ENCODE measurements at regions not wholly inside any gene's neighbourhood (a gene's known extent, or its start where the extent isn't known, plus 50 kb on each side); places are given as distances from the start of the nearest gene placed in this dataset.
"Not testable (repeated sequence)": the region's sequence is repeated elsewhere in the genome, so short reads cannot be mapped to it uniquely, and the experiment has no call there.

DNA sequence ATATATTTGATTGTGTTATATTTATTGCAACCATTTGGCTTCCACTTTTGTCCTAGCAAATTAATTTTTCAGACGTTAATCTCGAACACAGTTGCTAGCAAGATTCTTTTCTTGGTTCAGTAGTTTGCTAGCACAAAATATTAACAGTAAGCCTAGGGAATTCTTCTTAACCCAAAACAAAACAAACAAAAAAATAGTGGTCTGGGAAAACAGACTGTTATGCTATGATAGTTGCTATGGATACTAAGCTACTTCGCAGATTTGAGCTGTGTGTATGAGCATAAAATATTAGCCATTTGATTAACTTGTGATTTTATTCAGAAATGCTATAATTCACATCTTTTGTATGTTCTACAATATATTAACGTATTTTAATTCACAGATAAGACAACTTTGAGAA is 541.5 kb upstream of the NETO1 start:
- DNase-seq, result no peak

DNA sequence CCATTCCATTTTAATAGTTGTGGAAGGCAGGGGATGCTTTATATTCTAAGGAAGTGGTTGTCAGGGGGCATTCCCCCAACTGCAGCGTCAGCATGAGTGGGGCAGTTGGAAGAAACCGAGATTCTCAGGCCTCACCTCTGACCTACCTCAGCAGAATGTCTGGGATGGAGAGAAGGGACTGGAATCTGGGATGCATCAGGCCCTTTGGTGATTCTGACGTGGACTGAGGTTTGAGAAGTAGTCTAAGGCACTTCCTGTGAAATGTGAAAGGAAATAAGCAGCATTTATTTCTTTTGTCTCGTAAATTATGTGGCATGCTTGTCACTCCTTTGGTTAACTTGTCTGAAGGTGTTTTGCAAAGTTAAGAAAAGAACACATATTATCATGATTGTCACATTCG is 540.7 kb upstream of the NETO1 start:
- peak; percentile 33 for DNase-seq

DNA sequence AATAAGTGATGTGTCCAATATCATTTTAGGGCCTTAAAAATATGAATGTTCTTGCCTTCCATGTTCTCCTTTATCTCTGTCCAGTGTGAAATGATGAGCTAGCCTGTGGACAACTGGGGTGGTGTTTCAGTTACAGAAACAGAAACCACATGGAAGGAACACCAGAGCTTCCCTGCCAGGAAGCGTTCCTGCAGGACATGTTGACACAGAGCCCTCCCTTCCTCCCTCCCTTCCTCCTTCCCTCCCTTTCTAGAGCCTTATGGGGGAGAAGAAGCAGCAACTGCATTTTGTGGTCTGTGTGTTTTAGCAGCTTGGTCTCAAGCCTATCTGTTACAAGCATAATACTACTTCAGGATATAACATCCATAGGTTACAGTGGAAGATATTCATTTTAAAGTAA is 539.7 kb upstream of the NETO1 start:
- DNase-seq, result peak; percentile 35

DNA sequence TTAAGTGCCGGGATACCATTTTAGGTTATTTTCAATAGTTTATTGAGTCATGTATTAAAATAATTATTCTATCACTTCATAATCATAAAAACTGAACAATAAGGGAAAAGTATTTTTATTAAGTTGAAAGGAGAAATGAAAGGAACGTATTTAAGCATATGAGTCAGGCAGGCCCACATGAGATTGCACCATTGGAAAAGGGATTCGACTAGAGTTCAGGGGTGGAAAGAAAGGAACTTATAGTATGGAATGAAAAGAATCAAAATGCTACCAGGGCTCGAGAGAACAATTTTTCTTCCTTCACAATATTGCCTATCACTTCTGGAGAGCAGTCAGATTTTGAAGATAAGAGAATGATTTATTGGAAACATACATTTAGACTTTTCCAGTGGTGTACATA is 516.5 kb upstream of the NETO1 start:
- DNase-seq, result no peak

DNA sequence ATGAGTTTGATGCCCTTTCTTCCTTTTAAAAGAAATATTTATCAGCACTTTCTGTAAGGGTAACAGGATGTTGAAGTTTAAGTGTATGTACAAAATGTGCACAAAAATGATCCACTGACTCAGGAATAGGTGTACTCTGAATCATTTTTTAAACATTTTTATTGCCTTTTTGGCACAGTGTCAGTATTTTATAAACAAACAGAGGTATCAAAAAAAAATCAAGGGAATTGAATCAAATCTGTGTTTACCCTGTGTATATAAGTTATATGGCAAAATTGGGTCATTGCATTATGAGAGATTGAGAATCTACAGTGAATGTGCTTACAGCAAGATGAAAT is 513.9 kb upstream of the NETO1 start:
- no peak for DNase-seq

DNA sequence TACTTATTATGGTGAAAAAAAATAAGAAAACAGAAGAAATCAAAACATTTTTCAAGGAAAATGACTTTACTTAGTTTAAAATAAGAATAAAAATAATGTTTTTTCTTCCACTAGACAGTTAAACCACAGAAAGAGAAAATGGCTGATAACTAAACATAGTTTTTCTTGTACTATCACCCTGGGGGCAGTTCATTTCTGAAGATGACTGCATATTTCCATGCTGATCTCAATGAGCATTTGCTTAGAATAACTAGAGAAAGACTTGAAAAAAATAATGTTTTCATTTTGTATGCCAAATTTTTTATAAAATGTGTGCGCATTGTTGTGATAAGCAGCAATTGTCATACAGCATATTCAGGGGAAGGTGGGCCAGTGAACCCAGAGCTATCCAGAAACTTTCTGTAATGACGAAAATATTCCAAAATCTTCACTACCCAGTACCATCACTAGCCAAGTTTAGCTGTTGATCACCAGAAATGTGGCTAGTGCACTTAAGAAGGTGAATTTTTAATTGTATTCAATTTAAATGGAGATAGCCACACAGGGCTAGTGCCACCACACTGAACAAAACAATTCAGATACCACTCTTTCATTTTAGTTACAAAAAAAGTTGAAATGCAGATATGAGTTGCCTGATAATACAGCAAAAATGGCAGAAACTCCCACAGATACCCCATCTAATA is 513.4 kb upstream of the NETO1 start:
- DNase-seq, result no peak

DNA sequence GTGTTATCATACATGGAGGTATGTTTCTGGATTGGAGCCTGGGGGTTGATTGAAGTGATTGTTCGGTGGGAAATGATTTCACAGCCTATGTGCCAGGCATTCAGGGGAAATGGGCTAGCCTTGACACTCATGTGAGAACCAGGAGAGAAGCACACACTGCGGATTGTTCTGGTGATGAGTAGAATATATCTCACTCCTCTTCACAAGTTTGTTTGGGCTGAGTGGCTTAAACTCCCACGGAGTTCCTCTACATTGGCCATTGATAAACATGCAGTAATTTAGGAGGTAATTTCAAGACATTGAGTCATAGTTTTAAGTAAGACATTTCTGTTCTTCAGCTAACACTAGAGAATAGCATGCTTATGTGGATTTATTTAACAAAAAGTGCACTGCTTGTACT is 498.9 kb upstream of the NETO1 start:
- no peak for DNase-seq

DNA sequence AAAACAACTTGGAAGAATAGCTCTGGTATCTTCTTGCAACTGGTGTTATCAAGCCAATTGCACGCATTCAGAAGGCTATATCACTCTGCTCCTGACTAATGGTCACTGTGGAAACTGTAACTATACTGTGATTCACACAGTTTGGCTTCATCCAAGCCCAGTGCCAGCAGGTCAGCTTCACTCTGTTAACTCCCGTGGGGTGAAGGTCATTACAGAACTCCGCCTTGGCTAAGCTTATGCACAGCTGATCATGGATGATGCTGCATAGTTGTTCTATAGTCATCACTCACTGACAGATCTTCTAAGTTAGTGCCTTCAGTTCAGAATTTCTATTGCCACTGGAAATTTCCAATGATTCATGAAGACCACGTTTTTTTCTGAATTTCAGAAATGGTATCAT is 497.2 kb upstream of the NETO1 start:
- peak; percentile 25 for DNase-seq

DNA sequence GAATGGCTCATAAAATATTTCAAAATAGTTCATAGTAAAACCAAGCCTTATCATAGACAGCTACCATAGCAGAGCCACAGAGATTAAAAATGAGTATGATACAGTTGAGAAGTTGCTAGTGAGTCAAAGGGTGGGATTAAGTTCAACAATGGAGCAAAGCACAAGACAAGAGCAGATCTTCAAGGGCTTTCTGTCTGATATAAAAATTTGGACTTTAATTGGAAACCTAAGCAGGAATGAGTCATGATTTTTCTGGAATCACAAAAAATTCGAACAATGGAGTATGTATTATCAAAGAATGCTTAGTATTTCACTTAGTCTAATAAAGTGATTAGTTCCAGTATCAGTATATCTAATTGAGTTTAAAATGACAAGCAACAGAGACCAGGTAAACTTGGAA is 487.3 kb upstream of the NETO1 start:
- DNase-seq, result no peak

DNA sequence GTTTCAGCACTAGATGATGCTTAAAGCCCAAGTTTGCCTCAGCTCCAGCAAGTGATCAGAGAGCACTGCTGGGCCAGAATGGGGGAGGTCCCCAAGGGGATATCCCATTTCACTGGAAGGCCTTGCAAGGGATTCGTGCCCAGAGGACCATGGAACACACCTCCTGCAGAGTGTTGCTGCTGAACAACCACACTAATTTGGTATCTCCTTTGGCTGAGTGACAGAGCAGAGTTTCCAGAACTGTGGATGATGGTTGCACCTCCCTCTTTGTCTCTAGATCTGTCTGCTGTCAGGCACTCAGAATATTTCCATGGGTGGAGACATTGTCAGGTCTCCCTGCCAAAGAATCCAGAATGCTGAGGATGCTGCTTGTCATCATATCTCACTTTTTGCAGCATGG is 484.8 kb upstream of the NETO1 start:
- DNase-seq, result peak; percentile 27

DNA sequence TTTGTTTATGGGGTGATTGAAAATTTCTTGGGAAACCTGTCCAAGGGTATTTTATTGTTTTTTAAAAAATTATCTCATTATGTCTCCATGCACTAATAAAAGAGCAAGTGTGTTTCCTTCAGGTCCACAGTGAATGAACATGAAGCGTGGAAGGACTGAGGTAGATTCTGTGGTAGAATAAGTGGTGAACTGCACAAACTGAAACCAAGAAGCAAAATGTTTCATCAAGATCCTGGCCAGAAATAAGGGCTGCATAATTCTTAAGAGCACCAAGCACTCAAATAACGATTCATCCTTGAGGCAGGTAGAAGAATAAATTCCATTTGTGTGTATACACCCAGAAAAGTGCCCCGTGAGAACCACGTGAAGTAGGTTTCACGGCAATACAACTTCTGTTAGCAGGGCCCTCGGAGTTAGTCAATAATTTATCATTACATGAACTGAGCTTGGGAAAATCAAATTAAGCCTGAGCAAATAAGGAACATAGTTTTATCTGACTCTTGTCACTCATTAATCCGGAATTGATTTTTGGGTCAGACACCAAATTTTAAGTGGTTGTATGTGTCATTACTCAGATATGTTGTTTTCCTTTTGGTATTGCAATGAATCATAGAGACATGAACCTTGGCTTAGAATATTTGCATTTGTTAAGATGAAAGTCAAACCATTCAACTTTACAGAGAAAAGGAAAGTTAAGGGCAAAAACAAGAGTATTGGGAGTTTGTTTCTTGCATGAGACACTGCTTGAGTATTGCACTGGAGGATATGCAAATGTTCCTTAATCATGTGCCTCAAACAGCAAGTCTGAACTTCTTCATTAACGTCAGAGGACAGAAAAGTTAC is 472.6 kb upstream of the NETO1 start:
- DNase-seq, result peak; percentile 23

DNA sequence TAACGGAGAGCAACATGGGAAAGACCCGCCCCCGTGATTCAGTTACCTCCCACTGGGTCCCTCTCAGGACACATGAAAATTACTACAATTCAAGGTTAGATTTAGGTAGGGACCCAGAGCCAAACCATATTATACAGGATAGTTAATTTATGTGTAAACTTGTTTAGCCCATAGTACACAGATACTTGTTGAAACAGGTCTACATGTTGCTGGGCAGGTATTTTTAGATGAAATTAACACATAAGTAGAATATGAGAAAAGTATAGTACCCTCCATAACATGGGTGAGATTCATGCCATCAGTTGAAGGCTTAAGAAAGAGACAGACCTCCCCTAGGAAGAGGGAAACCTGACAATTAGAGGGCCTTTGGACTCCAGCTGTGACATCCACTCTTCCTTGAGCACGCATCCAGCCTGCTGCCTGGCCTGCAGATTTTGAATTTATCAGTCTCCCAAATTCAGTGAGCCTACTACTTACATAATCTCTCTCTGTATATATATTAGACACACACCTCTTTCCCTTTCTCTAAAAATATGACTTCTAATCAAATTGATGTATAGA is 463.5 kb upstream of the NETO1 start:
- no peak for DNase-seq

DNA sequence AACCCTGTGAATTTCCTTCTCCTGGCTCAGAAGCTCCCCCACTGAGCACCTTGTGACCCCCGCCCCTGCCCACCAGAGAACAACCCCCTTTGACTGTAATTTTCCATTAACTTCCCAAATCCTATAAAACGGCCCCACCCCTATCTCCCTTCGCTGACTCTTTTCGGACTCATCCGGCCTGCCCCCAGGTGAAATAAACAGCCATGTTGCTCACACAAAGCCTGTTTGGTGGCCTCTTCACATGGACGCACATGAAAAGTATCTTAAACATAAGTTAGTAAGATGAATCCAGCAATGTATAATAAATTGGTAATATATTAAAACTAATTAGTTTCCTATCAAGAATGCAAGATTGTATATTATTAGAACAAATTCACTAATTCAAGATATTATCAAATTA is 462.3 kb upstream of the NETO1 start:
- not testable (repeated sequence) for DNase-seq

DNA sequence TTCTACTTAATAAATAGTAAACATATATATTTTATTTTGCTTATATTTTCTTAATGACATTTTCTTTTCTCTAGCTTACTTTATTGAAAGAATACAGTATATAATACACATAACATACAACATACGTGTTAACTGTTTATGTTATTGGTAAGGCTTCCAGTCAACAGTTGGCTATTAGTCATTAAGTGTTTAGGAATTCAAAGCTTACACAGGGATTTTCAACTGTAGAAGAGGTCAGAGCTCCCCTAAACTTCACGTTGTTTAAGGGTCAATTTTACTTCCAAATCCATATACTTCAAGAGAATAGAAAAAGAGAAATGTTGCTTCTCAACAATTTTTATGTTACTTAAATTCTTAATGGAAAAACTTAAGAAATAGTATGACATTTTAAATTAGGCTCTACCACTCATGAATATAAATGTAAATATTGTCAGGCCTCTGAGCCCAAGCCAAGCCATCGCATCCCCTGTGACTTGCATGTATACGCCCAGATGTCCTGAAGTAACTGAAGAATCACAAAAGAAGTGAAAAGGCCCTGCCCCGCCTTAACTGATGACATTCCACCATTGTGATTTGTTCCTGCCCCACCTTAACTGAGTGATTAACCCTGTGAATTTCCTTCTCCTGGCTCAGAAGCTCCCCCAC is 456.5 kb upstream of the NETO1 start:
- not testable (repeated sequence) for DNase-seq

DNA sequence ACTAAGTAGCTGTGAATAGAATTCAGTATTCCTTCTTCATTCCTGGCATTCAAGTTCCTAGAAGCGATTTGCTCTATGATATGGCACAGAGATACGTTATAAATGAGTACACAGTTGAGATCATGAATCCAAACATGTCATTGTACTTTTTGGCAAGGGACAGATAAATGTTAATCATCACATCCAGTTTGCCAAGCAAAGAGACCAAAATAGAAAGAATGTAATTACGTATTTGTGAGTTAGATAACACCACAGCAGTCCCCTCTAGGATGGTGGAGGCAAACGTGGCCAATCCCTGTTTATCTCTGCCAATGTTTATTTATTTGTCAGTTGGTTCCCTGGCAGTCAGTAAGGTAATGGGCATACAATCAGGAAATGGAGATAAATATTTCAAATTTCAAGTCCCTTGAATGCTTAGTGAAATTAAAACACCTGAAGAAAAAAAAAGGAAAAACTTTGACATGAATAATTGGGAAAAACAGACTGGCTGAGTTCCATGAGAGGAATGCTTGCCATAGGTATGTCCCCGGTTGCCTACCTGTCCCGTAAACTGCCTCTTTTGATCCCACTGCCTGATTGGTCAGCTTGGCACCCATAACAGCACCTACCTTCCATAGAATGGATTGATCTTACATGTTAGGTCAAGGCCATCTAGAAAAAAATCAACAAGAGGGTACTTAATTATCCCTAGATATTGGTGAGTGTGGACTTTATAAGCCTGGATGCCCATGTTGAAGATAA is 451.1 kb upstream of the NETO1 start:
- DNase-seq, result no peak

DNA sequence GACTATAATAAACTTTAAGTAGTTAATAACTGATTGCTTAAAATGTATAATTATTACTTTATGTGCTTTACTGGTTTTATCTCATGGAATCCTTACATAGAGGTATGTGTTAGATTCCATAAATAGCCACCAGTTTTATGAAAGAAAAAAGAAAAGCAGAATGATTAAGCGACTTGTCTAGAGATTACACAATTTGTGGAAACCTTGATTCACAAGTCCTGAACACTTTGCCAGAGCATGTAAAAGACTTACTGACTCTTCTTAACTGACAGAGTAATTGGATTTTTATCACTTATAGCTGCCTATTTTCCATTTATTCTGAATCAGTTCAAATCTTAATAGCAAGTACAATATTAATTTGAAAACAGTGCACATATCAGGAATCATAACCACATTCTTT is 448.7 kb upstream of the NETO1 start:
- peak; percentile 3 for DNase-seq

DNA sequence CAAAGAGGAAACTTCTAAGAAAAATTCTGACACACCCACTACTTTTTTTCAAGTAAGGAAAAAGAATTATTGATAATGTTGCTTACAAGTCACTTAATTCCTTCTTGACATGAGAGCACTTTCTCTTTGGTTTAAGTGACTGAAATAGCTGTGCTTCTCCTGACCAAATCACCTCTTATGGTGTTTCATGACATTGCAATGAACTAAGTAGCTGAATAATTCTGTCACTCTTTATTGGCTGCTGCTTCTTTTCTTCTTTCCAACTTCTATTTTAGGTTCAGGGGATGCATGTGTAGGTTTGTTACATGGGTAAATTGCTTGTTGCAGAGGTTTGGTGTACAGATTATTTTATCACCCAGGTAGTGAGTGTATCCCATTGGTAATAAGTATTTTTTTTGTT is 447.6 kb upstream of the NETO1 start:
- DNase-seq, result no peak

DNA sequence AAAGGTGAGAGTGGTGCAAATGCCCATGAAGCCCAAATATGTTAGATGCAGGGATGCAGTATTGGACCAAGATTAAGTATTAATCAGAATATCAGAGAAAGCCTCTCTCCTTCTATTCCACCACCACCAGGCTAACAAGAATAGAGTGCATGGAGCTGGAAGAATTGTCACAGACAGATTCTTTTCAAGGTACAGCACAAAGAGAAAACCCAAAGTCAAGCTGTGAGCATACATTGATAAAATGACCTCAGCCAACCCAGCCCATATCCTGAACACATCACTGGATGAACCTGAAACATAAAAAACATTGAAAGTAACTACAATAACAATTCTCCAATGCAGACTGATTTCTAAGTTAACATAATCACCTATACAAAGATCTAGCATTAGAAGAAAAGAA is 445.7 kb upstream of the NETO1 start:
- DNase-seq, result no peak

DNA sequence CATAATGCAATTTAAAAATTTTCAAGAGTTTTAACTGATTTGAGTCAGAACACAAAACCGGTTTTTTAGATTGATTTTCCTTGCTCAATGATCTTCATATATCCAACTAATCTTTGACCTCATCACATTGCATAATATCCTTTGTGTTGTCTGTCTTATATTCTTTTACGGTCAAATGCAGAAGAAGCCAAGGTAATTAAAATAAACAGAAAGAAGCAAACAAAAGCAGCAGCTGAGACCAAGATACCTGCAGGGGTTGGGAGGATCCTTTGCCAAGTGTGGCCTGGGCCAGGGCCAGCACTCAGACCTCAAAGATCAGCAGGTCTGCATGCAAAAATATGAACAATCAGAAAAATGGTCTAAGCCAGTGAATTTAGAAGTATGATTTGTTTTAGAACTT is 428.9 kb upstream of the NETO1 start:
- no peak for DNase-seq

DNA sequence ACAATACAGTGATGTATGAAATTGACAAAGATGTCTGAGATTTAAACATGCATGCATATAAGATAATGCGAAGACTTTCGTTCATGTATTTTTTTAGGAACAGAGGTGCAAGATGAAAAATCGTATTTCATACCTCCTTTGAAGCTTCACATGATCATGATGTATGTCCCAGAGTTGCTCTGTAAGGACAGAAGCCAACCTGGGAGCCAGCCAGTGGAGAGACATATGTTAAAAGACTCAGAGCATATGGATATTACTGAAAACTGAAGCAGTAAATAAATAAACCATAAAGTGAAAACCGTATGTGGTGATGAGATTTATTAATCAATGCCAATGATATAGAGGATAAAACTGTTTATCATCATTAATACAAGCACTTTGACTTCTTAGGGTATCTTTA is 424.4 kb upstream of the NETO1 start:
- no peak for DNase-seq

DNA sequence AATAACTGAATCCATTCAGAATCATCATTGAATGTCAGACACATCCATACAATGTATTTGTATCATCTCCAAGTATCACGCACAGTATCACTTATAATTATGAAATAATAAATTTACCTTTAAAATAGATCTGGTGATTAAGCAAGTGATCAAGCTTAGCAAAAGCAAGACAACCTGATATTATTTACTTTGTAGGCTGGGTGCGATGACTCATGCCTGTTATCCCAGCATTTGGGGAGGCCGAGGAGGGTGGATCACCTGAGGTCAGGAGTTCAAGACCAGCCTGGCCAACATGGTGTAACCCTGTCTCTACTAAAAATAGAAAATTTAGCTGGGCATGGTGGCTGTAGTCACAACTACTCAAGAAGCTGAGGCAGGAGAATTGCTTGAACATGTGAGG is 421.0 kb upstream of the NETO1 start:
- DNase-seq, result no peak

DNA sequence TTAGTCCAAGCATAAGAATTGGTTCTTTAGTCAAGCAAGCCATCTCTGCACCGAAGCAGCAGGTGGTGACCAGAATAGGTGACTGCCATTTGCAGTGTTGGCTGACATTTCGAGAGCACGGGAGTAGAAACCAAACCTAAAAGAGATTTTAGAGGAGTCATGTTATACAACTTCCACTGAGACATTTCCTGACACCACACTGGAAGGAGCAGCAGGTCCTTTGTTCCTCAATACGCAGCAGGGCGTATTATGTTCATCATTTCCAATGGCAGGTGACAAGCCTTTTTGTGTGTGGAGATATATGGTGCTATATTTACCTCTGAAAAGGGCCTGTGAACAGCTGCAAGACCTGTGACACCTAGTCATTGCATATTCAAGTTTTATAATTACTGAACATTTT is 418.8 kb upstream of the NETO1 start:
- DNase-seq, result no peak

DNA sequence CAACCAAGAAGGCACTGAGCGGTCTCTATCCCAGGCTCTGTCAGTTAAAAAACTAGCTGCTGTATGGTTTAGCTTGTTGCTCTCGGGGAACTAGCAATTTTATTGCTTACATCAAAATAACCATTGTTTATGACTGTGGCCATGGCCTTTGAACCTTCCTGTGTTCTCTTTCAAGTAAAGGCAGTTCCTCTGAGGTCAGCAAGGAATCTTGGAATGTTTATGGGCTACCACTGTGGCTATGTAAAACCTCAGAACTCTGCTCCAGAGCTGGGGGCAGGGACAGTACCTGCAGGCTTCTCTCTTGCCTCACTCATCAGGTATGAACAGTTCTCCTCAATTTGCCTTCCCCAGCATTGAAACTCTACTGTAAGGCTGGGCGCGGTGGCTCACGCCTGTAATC is 416.0 kb upstream of the NETO1 start:
- peak; percentile 16 for DNase-seq
